Activated naive CD8-positive, alpha-beta T cell treated with anti-CD3 and anti-CD28 coated beads, Interleukin-2, amount 50 U/mL, for 16 hours (primary cell): ENCODE measurements at regions not wholly inside any gene's neighbourhood (a gene's known extent, or its start where the extent isn't known, plus 50 kb on each side); places are given as distances from the start of the nearest gene placed in this dataset.

Source experiments
- DNase-seq: peaks from one replicate; pipeline ENCODE4 v3.0.0-alpha.2; 2020; ENCODE audit warnings: low read depth, low spot score

DNA sequence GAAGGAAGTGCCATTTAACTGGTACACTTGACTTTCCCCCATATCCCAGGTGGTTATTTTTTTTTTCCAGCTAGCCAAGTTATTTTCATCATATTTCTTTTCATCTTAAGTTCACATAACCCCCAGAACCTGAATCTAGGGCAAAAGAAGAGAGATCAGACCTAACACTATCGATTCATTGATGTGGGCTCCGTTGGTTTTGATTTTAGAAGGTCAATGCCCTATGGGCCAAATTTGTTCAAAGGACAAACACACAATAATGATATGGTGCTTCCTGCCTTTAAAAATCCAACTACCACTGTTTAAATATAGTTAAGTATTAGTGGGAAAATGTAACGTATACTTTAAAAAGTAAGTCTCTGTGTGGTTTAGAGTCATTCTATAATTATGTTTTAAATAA, 665.7 kb downstream of the ZNF674 start:
- DNase-seq = no peak

DNA sequence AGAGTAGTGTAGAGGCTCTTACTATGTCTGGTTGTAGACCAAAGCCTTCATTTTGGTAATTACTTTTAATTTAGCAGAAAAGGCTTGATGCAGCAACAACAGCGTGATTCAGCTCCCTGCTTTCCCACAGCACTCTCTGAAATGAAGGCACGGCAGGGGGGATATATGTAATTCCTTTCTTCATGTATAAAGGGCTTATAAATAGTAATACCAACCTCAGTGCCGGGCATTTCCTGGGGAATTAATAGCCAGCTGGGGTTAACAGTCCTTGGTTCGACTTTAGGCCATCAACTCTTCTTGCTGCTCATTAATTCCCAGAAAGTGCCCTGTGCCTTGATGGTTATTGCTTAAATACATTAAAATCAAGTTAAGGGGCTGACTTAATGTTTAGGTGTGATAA, 669.0 kb downstream of the ZNF674 start:
- no peak for DNase-seq

DNA sequence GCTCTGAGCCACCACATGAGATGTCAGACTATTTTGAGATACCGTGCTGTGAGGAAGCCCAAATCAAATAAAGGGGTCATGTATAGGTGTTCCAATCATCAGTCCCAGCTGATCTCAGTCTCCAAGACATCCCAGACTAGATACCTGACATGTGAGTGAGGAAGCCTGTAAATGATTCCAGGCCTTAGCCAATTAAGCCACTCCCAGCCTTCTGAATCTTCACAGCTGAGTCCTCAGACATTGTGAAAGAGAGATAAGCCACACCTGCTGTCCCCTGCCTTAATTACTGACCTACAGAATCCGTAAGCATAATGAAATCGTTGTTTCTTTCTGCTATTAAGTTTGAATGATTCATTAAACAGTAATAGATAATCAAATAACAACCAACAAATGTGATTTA, 671.4 kb downstream of the ZNF674 start:
- DNase-seq = no peak

DNA sequence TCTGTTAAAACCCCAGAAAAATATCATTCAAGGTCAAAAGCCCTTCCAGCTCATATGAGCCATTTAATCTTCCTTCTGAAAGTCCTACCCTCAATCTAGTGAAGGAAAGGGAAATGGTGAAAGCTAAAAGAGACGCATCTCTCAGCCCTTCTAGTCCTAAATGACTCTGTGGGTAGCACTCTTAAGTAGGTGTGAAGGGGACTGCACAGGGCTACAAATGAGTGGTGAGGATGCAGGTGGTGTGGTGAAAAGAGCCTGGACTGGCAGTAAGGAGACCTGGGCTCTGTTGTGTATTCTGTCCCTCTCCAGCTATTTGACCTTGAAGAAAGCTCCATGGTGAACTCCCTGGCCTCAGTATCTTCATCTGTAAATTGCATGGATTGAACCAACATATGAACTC, 671.8 kb upstream of the DIPK2B start:
- no peak for DNase-seq

DNA sequence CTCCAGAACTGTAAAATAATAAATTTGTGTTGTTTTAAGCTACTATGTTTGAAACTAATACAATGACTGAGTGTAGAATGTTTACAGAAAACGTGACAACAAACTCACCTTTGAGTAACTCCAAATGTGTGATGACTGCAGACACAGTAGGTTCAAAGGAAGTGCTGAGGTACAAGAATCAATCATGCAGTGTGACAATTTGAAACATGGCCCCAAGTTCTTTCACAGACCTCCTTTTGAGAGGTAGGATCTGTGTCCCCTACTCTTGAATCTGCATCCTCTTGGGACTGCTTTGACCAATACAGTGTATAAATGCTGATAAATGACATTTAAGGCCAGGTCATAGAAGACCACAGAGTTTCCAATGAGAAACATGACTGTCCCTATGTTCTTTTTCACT, 667.7 kb upstream of the DIPK2B start:
- no peak for DNase-seq

DNA sequence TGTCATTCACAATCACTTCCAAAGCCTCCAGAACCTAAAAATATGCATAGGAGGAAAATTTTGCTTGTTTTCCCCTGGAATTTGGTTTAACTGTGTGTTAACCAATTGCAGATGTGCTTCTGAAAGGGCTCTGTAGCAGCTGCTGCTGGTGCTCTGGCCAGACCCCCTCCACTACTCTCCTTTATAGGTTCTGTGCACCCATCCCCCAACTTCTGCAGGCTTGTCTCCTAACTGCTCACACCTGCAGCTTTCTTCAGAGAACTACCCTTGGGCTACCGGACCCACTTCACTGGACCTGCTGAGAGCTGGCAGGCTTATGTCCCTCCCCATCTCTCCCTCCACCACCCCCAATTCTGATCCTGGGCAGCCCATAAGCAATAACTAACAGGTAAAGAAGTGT, 662.1 kb upstream of the DIPK2B start:
- no peak for DNase-seq

DNA sequence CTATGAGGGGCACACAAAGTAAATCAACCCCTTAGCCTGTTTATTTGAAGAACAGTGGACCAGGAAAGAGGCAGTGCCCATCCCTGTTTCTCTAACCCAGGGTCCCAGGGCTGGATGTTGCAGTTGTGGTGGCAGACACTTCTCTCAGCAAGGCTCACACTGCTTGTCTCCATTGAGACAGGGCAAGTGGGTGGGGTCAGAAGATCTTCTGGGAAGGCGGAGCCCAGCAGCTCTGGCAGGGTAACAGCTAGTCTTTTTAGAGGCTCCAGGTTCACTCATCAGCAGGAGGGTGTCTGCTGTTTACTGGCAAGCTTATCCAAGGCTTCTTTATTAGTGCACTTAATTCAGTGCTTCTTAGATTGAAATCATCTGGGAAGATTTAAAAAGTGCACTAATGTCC, 659.8 kb upstream of the DIPK2B start:
- no peak for DNase-seq

DNA sequence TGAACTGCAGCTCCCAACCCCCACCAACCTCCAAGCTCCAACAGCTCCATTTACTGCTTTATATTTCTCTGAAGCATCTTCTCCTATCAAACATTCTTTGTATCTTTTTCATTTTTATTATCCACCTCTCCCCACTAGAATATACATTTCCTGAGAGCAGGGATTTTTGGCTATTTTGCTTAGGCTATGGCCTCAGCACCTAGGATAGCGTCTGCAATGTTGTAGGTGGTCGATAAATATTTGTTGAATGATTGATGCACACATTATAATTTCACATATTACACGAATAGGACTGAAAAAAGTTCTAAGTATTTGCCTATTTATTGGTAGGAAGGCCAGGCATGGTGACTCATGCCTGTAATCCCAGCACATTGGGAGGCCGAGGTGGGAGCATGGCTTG, 658.7 kb upstream of the DIPK2B start:
- no peak for DNase-seq

DNA sequence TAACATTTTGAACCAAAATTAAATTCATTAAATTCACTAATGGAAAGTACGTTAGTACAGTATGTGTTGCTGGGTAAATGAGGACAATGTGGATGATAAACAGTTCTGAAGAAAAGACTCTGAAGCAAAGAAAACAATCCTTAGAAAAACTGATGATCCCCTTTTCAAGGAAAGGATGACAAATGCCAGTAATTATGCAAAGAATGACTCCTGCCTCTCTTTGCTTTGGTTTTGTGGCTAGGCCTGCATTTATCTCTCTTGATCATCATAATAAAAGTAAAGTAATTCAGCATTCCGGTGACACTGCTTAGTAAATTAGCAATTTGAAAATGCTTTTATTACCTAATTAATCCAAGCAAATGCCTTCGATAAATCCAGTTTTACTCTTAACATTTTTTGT, 652.2 kb upstream of the DIPK2B start:
- no peak for DNase-seq

DNA sequence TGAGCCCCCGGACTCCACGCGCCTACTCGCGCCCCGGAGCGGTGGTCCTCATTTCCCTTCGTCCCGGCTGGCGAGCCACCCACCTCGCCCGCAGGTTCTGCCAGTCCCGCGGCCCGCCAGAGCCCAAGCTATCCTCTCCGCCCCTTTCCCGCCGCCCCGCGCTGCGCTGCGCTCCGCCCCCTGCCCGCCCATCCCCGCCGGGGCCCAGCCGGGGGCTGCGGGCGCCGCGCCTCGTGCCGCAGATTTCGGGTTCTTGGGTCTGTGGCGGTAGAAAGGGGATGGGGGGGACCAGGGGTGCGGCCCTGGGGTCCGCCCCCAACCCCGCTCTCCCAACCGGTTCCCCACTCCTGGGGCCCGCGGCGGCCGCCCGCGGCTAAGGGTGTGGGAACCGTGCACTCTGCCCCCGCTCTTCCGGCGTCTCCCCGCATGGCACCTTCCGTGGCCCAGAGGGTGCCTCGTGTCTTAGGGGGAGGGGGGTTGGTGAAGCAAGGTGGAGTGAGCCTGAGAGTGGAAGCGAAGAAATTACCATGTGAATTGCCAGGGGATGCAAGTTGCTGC, 650.8 kb upstream of the DIPK2B start:
- peak; percentile 14 for DNase-seq

DNA sequence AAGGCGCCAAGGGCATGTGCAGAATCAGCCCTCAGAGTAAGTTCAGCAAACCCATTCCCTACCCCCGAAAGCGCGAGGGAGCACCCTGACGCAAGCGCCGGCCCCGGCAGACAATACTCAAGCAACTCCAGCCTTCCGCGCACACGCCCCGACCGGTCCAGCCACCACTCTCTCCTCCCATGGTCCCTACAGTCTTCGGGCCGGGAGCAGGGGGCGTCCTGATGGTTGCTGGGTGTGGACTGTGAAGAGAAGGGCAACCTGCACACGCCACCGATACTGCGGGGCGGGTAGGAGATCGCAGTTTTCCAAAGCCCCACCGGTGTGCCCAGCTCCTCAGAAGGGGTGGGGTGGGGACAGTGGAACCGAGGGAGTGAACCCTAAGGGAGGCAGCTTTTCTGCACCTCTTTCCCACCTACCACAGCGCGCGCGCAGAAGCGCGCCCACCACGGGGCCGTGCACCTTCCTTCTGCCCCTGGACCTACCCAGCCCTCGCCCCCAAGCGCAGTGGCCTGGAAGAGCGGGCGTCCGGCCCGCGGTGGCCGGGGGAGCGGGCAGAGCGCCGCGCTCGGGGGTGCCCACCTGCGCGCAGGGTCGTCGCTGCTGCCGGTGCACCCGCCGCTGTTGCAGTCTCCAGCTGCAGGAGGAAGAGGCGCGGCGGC, 650.2 kb upstream of the DIPK2B start:
- DNase-seq = no peak

DNA sequence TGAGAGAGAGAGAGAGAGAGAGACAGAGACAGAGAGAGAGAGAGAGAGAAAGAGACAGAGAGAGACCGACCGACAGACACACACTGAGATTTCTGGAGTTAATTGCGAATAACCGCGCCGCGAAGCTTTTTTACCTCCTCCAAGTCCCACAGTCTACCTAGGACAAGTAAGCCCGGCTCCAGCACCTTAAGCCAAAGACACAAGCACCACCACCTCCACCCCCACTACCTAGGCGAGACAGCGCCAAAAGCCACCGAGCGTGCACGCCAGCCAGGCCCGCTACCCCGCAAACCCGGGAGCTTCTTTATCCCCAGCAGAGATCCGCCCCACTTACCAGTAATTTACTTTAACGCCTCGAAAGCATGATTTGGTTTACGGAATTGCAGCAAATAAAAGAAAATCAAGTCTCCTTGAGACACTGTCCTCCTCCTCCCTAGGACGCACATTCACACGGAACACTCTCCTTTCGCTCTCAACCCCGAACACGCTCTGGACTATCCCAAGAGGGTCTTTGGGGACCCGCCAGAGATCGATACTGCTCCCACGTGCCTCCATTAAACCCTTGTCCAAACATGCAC, 649.6 kb upstream of the DIPK2B start:
- no peak for DNase-seq

DNA sequence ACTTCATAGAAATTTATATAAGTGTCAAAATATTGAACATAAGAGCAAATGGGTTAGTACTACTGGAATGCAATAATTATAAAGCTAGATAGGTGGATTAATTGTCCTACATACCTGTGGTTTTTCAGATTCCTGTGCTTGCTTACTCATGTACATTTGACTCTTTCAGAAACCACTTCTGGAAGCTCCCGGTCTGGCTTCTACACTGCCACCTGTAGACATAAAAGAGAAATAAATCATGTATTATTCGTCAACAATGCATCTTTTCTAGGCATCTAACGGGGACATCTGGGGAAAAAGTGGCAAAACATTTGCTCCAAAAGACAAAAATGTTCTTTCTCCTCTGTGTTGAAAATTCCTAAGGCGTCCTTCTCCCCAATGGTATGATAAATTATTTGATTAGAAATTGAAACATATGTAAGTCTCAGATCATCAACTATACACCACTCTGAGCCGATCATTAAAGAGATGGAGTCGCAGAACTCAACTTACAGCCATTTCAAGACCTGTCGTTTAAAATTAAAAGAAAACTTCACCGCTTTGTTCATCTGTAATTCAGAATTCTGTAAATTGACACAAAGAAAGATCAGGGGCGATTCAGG, 648.7 kb upstream of the DIPK2B start:
- no peak for DNase-seq

DNA sequence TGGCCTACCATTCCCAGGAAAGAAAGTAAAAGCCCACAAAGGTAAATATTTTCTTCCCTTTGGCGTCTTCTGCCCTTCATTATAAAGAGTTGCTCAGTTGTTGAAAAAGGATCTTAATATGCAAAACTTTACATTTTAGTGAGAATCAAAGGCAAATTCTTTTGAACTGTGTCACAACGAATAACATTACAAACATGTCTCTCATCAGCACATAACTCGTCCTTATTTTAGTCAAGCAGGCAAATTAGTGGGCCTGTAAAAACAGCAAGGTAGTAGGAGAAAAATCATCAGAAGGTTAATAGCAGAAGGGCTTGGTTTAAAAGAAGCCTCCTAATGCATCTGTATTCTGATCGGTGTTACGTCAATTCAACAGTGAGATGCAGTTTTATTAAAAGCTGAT, 647.3 kb upstream of the DIPK2B start:
- DNase-seq = no peak

DNA sequence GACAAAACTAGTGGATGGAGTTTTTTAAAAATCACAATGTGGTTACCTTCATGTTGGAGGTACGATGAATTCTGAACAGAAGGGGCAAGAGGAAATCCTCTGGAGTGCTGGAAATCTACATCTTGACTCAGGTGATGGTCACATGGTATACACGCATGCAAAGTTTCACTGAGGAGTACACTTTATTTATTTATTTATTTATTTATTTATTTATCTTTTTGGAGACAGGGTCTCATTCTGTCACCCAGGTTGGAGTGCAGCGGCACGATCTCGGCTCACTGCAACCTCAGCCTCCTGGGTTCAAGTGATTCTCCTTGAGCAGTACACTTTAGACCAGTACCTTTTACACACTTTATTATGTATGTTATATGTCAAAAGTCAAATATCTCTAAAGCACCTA, 645.7 kb upstream of the DIPK2B start:
- DNase-seq = no peak

DNA sequence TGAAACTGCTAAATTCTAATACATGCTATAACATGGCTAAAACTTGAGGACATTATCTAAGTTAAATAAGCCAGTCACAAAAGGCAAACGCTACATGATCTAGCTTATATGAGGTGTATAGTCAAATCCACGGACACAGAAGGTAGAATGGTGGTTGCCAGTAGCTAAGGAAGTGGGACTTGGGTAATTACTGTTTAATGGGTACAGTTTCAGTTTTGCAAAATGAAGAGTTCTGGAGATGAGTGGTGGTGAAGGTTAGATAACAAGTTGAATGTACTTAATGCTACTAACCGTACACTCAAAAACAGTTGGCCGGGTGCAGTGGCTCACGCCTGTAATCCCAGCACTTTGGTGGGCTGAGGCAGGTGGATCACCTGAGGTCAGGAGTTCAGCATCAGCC, 644.5 kb upstream of the DIPK2B start:
- DNase-seq = no peak

DNA sequence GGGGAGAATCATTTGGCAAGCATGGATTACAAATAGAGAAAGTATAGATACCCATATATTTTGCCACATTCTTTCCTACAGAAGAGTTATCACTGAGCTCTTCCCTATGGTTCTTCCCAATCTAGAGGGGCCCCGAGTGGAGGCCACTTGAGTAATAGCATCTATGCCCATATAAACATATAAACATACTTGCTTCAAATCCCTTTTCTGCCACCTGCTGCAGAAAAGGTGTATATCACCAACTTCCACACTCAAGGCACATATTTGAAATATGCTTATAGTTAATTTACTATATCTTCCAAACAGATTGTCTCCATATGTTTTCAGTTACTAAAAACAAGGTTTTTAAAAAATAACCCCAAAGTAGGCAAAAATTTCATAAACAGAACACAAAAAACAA, 642.8 kb upstream of the DIPK2B start:
- DNase-seq = no peak

DNA sequence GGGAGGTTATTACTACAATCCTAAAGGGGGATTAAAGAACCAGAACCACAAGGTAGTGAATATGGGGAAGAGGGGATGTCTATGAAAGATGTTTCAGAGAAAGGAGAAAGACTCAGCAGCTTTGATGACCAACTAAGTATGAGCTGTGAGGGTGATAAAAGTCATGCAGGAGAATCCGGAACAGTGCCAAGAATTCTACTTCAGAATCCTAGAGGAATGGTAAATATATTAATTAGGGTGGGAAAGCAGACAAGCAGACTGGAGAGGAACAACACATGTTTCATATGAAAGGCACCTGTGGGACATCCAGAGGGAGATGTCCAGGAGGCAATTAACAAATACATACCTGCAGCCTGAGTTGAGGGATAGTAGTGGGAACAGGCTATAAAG, 642.2 kb upstream of the DIPK2B start:
- no peak for DNase-seq

DNA sequence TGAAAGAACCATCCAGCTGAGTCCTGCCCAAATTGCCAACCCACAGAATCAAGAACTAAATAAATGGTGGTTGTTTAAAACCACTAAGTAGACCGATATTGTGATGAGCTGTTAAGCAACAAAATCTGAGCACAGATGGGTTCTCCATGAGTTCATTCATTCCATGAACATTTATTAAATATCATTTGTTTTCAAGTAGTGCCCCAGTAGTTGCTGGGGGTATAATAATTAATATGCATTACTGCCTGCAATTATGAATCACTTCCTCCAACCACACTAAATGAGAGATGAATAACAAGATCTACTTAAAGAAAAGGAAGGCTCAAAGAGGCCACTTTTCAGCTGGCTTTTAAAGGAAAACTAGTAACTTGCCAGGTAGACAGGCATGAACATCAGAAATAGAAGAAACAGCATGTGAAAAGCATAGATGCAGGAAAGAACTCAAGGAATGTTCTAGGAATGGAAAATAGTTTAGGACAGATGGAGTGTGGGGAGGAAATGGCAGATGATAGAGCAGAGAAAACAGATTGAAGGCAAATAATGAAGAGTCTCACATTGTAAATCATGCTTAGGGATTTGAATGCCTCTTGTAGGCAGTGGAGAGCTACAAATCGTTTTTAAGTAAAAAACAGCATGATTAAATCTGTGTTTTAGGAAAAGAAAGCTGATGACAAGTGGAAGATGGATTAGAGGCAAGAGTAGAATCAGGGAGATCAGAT, 641.7 kb upstream of the DIPK2B start:
- no peak for DNase-seq

DNA sequence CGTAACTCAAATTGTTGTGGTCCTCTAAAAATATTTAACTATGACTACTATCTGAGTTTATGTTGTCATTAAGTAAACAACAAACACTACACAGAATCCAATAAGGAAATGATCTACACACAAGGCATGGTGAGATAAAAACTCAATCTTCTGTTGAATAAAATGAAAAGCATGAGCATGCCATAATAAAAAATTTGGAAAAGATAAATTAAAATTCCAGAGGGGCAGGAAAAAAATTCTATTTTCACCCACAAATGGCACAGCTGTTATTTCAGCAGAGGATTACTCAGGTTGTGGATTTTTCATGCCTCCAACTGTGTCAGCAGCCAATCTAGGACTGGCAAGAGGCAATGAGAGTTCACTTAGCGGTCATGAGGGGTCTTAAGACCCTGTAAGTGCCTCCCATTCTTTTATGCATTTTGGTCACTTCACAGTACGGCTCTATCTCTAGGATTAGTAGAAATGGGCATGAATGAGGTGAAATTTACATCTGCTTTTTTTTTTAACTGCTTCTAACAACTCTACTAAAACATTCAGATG, 639.8 kb upstream of the DIPK2B start:
- DNase-seq = no peak

DNA sequence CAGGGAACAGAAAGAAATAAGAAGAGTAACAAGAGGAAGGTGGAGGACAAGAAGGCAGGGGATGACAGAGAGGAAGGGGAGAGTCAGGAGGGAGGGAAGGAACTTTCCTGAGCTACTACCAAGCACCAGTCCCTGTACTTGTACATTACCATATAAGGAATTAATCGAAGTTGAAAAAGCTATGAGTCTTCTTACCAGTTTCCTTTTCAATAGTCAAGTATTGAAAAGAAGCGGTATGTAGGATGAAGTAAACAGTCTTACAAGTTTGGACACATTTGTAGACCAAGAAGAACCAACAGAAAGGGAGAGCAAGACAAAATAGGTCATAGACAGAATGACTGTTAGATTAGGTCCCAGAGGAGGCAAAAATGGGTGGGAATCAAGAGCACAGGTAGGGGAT, 629.7 kb upstream of the DIPK2B start:
- DNase-seq = no peak

DNA sequence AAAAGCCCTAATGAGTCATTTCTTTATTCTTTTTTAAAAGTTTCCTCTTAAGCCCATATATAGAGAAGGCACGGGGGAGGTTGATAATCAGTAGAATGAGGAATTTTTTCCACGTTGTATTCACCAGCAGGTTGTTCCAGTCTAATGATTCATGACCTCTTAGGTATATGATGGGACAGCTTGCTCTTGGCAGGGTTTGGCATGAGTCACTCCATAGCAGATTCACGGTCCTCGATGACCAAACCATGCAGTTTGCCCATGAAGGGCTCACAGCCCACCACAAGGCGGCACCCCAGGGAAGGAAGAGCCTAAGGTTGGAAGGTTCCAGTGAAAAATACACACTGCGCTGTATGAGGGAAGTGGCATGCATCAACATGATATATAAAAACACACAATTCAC, 623.8 kb upstream of the DIPK2B start:
- no peak for DNase-seq
